A673 (cell line): ENCODE measurements at regions not wholly inside any gene's neighbourhood (a gene's known extent, or its start where the extent isn't known, plus 50 kb on each side); places are given as distances from the start of the nearest gene placed in this dataset.

Source experiments
- BruUV-seq: library from RNA; stranded (reverse); fragments of 400-500 nt; replicated peaks from 2 replicates; lab custom pipeline; 2021; lab: Mats Ljungman, UMichigan
- CTCF ChIA-PET: fragments of 300-600 bp; sonication (Branson Sonifier 250); formaldehyde crosslinking; loops from one replicate; lab custom pipeline; 2022; ENCODE audit warnings: antibody characterized with exemption; lab: Charles Lee
- POLR2A ChIA-PET: fragments of 300-600 bp; sonication (Branson Sonifier 250); formaldehyde crosslinking; loops from one replicate; lab custom pipeline; 2022; ENCODE audit warnings: antibody characterized with exemption; ENCODE audit not compliant: low non-redundant PET; lab: Charles Lee
- DNase-seq: peaks from one replicate; pipeline ENCODE4 v3.0.0-alpha.2; 2015; ENCODE audit warnings: low spot score
- H3K27ac ChIP-seq: fragments of 200-600 bp; sonication (generic); 2 replicates; pipeline ENCODE4 v1.5.1; 2016; ENCODE audit warnings: mixed run types, low read depth, mild to moderate bottlenecking, mixed read lengths, antibody characterized with exemption, low read length; ENCODE audit not compliant: poor library complexity, severe bottlenecking
- H3K27me3 ChIP-seq: fragments of 200-600 bp; sonication (generic); replicated peaks from 2 replicates; pipeline ENCODE4 v1.6.1; 2017; ENCODE audit warnings: mixed run types, low read depth, mild to moderate bottlenecking, mixed read lengths, antibody characterized with exemption, low read length; ENCODE audit not compliant: insufficient read depth, poor library complexity
- H3K36me3 ChIP-seq: fragments of 200-600 bp; sonication (generic); 2 replicates; pipeline ENCODE4 v1.6.1; 2016; ENCODE audit warnings: mixed run types, mild to moderate bottlenecking, mixed read lengths, antibody characterized with exemption, low read length; ENCODE audit not compliant: insufficient read depth, poor library complexity, severe bottlenecking
- H3K4me1 ChIP-seq: fragments of 200-600 bp; sonication (generic); 2 replicates; pipeline ENCODE4 v1.6.1; 2017; ENCODE audit warnings: mixed run types, mild to moderate bottlenecking, mixed read lengths, antibody characterized with exemption, low read length; ENCODE audit not compliant: insufficient read depth, poor library complexity, severe bottlenecking
- H3K4me3 ChIP-seq: fragments of 200-600 bp; sonication (generic); 2 replicates; pipeline ENCODE4 v1.5.1; 2016; ENCODE audit warnings: low read depth, mixed run types, mild to moderate bottlenecking, mixed read lengths, low read length; ENCODE audit not compliant: poor library complexity, severe bottlenecking
- H3K9me3 ChIP-seq: fragments of 200-600 bp; sonication (generic); 2 replicates; pipeline ENCODE4 v1.6.1; 2016; ENCODE audit warnings: mixed run types, low read depth, mild to moderate bottlenecking, mixed read lengths, antibody characterized with exemption, low read length; ENCODE audit not compliant: poor library complexity, severe bottlenecking
- EZH2 ChIP-seq: fragments of 200-600 bp; sonication (generic); IDR thresholded peaks from 2 replicates; pipeline ENCODE4 v1.6.1; 2017; ENCODE audit warnings: borderline replicate concordance, low read depth, mild to moderate bottlenecking, mixed read lengths, antibody characterized with exemption, low read length; ENCODE audit not compliant: poor library complexity, severe bottlenecking
- intact Hi-C: fragments of 100-400 bp; cut with micrococcal nuclease; formaldehyde crosslinking; loops from one replicate; pipeline ENCODE4 v1.10.0; 2022; ENCODE audit not compliant: unreplicated experiment
- TF ChIP-seq, protein P1 (sequence below): fragments of 300-800, 200-600 bp; sonication (generic); conservative IDR thresholded peaks from 2 replicates; pipeline ENCODE4 v1.5.1; 2017; ENCODE audit warnings: low read depth, mild to moderate bottlenecking, antibody characterized with exemption, low read length, moderate library complexity, mixed read lengths

DNA sequence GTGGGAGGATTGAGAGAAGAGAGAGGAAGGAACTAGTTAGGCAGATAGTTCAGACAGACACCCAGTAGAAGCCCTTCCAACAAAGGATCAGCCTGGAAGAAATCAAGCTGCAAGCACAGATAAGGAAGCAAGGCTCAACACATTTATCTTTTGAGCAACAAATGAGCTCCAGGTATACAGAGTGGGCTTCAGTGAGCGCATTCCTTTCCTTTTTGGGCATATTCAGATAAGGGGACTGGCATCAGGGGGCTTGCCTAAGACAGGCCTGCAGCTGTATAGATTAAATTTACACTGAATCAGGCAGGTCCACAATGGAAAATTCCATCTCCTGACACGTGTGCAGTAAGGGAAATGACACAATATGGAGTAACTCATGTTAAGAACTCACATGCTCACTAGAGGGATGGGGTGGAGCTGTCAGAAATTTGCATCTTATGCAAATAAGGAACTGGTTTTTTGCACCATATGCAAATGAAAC, 147.2 kb downstream of the AKR1D1 start:
- BruUV-seq = no TSS peak
- H3K9me3 ChIP-seq = peaks cover 6% of the 10 kb centered on the region
- ChIA-PET POLR2A (no interaction called here), CTCF (no interaction called here)
- intact Hi-C loops = no loop called here
- H3K36me3 ChIP-seq = no peaks in the 10 kb centered on the region
- H3K4me1 ChIP-seq = no peaks in the 10 kb centered on the region
- H3K27me3 ChIP-seq = no peaks in the 10 kb centered on the region
- no peak for DNase-seq
- TF ChIP-seq EZH2 = no peak
- TF ChIP-seq, protein P1, sequence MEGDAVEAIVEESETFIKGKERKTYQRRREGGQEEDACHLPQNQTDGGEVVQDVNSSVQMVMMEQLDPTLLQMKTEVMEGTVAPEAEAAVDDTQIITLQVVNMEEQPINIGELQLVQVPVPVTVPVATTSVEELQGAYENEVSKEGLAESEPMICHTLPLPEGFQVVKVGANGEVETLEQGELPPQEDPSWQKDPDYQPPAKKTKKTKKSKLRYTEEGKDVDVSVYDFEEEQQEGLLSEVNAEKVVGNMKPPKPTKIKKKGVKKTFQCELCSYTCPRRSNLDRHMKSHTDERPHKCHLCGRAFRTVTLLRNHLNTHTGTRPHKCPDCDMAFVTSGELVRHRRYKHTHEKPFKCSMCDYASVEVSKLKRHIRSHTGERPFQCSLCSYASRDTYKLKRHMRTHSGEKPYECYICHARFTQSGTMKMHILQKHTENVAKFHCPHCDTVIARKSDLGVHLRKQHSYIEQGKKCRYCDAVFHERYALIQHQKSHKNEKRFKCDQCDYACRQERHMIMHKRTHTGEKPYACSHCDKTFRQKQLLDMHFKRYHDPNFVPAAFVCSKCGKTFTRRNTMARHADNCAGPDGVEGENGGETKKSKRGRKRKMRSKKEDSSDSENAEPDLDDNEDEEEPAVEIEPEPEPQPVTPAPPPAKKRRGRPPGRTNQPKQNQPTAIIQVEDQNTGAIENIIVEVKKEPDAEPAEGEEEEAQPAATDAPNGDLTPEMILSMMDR = no peak
- H3K27ac ChIP-seq = no peak overlapping the region
- no peak overlapping the region for H3K4me3 ChIP-seq

DNA sequence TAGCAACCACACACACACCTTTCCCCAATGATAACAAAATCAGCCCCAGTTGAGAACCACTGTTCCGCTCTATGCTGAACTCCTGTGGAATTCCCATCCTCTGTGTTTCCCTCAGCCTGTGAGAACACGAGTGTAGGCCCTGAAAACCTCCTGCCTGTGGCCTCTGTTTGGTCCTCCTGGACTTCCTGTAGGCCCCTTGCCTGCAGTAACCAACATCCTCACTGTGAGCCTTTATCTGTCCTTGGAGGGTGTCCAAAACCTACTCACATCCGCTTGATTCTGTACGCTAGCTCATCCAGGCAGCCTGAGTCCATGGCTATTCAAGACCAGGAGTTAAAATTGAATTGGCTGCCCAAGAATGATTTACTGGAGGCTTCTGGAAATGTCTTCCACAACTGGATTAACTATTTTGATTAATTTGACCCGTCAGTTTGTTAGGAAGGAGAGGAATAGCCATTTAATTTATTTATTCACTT, 149.8 kb downstream of the AKR1D1 start:
- intact Hi-C loops = no loop called here
- Histone ChIP-seq H3K9me3 (peaks cover 3% of the 10 kb centered on the region), H3K27me3 (no peaks in the 10 kb centered on the region), H3K4me3 (no peak overlapping the region), H3K27ac (no peak overlapping the region), H3K36me3 (no peaks in the 10 kb centered on the region), H3K4me1 (no peaks in the 10 kb centered on the region)
- peak; percentile 51 for DNase-seq
- ChIA-PET POLR2A (no interaction called here), CTCF (no interaction called here)
- no TSS peak for BruUV-seq
- TF ChIP-seq, protein P1 = no peak
- TF ChIP-seq EZH2 = no peak

DNA sequence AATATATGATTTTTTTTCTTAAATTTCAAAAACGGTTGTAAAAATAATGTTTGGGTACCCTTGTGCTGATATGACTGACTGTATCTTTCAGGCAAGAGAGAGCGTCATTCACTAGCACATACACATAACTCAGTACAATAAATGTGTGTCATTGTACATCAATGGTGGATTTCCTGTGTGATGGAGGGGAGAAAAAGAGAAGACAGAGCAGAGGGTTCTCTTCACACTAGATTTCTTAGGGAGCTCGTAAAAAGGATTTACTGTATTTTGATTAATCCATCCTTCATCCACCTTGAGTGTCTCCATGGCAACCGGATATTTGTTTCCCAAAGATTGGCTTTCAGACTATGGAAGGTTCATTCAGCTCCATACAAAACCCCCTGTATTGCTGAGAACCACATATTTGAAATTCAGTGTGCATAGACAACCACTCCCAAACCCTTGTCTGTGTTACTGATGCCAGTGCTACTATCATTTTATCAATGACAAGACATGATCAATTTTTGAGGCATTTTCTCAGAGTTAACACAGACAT, 150.6 kb downstream of the AKR1D1 start:
- no TSS peak for BruUV-seq

More for the DNA sequence above, 150.6 kb downstream of the AKR1D1 start:
- Histone ChIP-seq H3K36me3 (no peaks in the 10 kb centered on the region), H3K27me3 (no peaks in the 10 kb centered on the region), H3K27ac (no peak overlapping the region), H3K4me1 (no peaks in the 10 kb centered on the region), H3K4me3 (no peak overlapping the region), H3K9me3 (peaks cover 3% of the 10 kb centered on the region)
- DNase-seq = no peak
- CTCF ChIA-PET = no interaction called here
- POLR2A ChIA-PET = no interaction called here
- intact Hi-C loops = no loop called here
- TF ChIP-seq, protein P1 = no peak
- no peak for TF ChIP-seq EZH2
